ENCODE measurements at regions not wholly inside any gene's neighbourhood (a gene's known extent, or its start where the extent isn't known, plus 50 kb on each side); places are given as distances from the start of the nearest gene placed in this dataset.
"Not testable (repeated sequence)": the region's sequence is repeated elsewhere in the genome, so short reads cannot be mapped to it uniquely, and the experiment has no call there.

GRCh38 chr12:9294072-9294620 lies 86.0 kb upstream of the PZP start:
- not testable (repeated sequence) for DNase-seq (ENCODE audit: low spot score)

DNA sequence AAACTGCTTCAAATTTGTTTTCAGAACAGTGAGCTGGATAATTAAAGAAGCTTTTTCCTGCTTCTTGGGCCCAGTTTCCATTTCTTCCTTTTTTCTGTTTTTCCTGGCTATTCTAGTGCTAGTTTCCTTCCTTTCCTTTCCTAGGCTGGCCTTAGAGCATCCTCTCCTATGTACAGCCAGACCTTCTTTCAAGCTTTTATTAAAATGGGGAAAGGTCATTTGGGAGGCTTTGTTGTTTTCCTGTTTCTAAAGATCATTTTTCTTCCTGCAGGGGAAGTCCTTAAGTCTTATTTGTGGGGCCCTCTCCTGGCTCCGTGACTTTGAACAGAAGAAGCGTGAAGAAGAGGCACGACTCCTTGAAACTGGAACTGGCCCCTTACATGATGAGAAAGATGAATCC lies 85.2 kb upstream of the PZP start:
- in situ Hi-C loops (cut with MboI; ENCODE audit: low sequenced_read_pairs, unreplicated experiment); DNase-seq (ENCODE audit: low spot score): not testable (repeated sequence)

More at GRCh38 chr12:9294072-9294620, 86.0 kb upstream of the PZP start:
- in situ Hi-C loops (cut with MboI; ENCODE audit: low sequenced_read_pairs, unreplicated experiment) = not testable (repeated sequence)

DNA sequence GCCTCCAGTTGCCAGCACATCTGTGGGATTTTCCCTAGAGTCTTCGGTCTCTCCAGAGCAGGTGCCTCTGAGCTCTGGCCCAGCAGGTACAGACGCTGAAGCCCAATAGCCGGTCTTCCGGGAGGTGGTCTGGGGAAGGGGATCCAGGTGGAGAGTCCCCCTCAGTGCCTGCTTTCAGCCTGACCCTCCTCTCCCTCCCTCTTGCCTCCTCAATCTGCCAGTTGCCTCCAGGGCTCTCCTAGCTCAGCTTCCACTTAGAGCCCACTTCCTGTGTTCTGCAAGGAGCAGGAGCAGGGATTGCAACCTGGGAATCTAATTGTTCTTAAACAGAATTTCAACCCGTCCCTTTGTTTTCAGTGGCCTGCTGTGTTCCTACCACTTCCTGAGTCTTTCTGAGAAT lies 81.8 kb upstream of the PZP start:
- DNase-seq (ENCODE audit: low spot score); in situ Hi-C loops (cut with MboI; ENCODE audit: low sequenced_read_pairs, unreplicated experiment): not testable (repeated sequence)

- in situ Hi-C loops (cut with MboI; ENCODE audit: low sequenced_read_pairs, unreplicated experiment); DNase-seq (ENCODE audit: low spot score): not testable (repeated sequence)
These were observed 76.5 kb upstream of the PZP start for GRCh38 chr12:9284724-9285123.

- in situ Hi-C loops (cut with MboI; ENCODE audit: low sequenced_read_pairs, unreplicated experiment); DNase-seq (ENCODE audit: low spot score): not testable (repeated sequence)
These were observed 76.0 kb upstream of the PZP start for GRCh38 chr12:9284197-9284596.

DNA sequence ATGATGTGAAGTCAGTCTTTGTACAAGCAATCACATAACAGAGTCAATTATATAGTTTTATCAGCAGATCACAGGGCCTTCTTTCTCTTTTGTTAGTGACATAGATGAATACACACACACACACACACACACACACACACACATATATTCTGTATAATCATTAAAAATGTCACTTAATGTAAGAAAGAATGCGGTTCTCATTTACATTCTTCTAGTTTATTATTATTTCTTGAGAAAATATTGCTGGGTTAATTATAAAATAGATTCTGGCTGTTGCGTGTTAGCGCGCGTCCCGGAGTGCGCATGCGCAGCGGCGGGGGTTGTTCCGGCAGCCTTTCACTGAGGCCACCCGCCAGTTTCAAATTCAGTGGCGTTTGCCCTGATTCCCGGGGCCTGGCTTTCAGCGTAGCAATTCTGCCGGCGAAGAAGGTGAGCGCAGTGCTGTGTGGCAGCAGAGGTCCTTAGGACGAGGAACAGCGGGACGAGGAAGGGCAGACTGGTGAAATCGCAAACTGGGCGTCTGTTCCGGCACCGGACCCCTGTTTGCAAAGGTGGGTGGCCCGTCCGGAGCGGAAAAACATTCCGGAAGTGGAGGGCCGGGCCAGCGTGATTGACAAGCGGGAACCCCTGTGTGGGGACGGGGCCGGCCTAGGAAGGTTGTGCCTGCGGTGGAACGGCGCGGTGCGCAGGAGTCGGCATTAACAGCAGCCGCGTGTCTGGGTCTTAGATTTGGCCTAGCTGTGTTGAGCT lies 75.3 kb upstream of the PZP start:
- DNase-seq (ENCODE audit: low spot score) = peak; percentile 49

DNA sequence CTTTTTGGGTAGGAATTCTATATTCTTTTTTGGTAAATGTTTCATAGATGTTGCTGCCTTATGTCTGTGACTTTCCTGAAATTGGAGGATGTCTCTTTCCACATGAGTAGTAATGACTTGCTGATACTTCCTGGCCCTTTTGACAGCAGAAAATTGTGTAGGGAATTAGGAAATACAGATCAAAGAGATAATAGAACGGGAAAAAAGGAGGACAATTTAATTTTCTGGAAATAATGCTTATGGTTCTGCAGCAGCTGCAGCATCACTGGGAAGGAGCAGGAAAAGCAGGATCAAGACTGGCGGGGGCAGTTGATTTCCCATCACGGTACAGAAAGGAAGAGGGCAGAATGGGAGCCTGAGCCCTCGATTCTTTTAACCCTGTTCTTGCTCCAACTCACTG lies 68.8 kb upstream of the PZP start:
- in situ Hi-C loops (cut with MboI; ENCODE audit: low sequenced_read_pairs, unreplicated experiment) = no loop called here
- DNase-seq (ENCODE audit: low spot score) = no peak
- TF ChIP-seq CTCF (IDR thresholded peaks at IDR 0.05; ENCODE audit: borderline replicate concordance, control extremely low read depth, extremely low read depth, insufficient read depth, missing control alignments) = no peak

More for the DNA sequence above, 75.3 kb upstream of the PZP start:
- in situ Hi-C loops (cut with MboI; ENCODE audit: low sequenced_read_pairs, unreplicated experiment) = not testable (repeated sequence)

GRCh38 chr12:9273276-9273675 lies 65.1 kb upstream of the PZP start:
- TF ChIP-seq CTCF (IDR thresholded peaks at IDR 0.05; ENCODE audit: borderline replicate concordance, control extremely low read depth, extremely low read depth, insufficient read depth, missing control alignments) = no peak
- DNase-seq (ENCODE audit: low spot score) = no peak
- in situ Hi-C loops (cut with MboI; ENCODE audit: low sequenced_read_pairs, unreplicated experiment) = no loop called here

GRCh38 chr12:9271875-9272274 lies 63.7 kb upstream of the PZP start:
- in situ Hi-C loops (cut with MboI; ENCODE audit: low sequenced_read_pairs, unreplicated experiment) = no loop called here
- DNase-seq (ENCODE audit: low spot score) = no peak
- TF ChIP-seq CTCF (IDR thresholded peaks at IDR 0.05; ENCODE audit: borderline replicate concordance, control extremely low read depth, extremely low read depth, insufficient read depth, missing control alignments) = no peak

GRCh38 chr12:9264546-9264945 lies 56.4 kb upstream of the PZP start:
- in situ Hi-C loops (cut with MboI; ENCODE audit: low sequenced_read_pairs, unreplicated experiment) = no loop called here
- no peak for DNase-seq (ENCODE audit: low spot score)
- TF ChIP-seq CTCF (IDR thresholded peaks at IDR 0.05; ENCODE audit: borderline replicate concordance, control extremely low read depth, extremely low read depth, insufficient read depth, missing control alignments) = no peak
